Left ventricle myocardium inferior (tissue), 1 donor: ENCODE measurements at regions not wholly inside any gene's neighbourhood (a gene's known extent, or its start where the extent isn't known, plus 50 kb on each side); places are given as distances from the start of the nearest gene placed in this dataset.
"Not testable (repeated sequence)": the region's sequence is repeated elsewhere in the genome, so short reads cannot be mapped to it uniquely, and the experiment has no call there.

Experiments used
- DNase-seq: peaks from one replicate; pipeline ENCODE4 v3.0.0-alpha.2; 2020
- H3K27ac ChIP-seq: fragments of 200-600 bp; replicated peaks from 2 replicates; pipeline ENCODE4 v1.8.0; 2021
- H3K27me3 ChIP-seq: fragments of 200-600 bp; 2 replicates; pipeline ENCODE4 v1.8.0; 2021; ENCODE audit warnings: low read depth
- H3K36me3 ChIP-seq: fragments of 200-600 bp; 2 replicates; pipeline ENCODE4 v1.8.0; 2021
- H3K4me1 ChIP-seq: fragments of 200-600 bp; 2 replicates; pipeline ENCODE4 v1.8.0; 2021
- H3K4me3 ChIP-seq: fragments of 200-600 bp; 2 replicates; pipeline ENCODE4 v1.8.0; 2021; ENCODE audit warnings: mild to moderate bottlenecking, moderate library complexity
- H3K9me3 ChIP-seq: fragments of 200-600 bp; replicated peaks from 2 replicates; pipeline ENCODE4 v1.8.0; 2021
- intact Hi-C: fragments of 100-400 bp; cut with micrococcal nuclease; formaldehyde crosslinking; loops from one replicate; pipeline ENCODE4 v1.11.0; 2022
- TF ChIP-seq, protein P1 (sequence below): fragments of 200-600 bp; IDR thresholded peaks from 2 replicates; pipeline ENCODE4 v1.8.0; 2021; ENCODE audit warnings: antibody characterized with exemption, mild to moderate bottlenecking, borderline replicate concordance
- donor health status: DM: no; HTN: yes; CAD: no; lungs with severe emphysema.

DNA sequence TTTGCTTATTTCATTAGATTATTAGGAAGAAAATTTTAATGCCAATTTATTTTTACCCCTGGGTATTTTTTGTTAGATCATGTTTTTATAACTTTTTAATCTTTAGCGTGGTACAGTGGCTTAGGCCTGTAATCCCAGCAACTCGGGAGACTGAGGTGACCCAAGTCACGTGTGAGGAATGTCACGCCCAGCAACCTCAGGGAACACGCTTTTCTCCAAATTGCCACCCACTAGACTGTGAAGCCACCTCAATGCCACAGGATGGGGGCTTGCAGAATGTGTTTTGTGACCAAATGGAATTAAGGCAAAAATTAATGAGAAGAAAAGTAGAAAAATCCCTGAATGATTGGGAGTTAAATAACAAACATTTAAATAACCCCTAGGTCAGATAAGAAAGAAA is 141.8 kb downstream of the LAT start:
- no peaks in the 10 kb centered on the region for H3K27me3 ChIP-seq
- no peak overlapping the region for H3K27ac ChIP-seq
- DNase-seq, result no peak
- TF ChIP-seq, protein P1, sequence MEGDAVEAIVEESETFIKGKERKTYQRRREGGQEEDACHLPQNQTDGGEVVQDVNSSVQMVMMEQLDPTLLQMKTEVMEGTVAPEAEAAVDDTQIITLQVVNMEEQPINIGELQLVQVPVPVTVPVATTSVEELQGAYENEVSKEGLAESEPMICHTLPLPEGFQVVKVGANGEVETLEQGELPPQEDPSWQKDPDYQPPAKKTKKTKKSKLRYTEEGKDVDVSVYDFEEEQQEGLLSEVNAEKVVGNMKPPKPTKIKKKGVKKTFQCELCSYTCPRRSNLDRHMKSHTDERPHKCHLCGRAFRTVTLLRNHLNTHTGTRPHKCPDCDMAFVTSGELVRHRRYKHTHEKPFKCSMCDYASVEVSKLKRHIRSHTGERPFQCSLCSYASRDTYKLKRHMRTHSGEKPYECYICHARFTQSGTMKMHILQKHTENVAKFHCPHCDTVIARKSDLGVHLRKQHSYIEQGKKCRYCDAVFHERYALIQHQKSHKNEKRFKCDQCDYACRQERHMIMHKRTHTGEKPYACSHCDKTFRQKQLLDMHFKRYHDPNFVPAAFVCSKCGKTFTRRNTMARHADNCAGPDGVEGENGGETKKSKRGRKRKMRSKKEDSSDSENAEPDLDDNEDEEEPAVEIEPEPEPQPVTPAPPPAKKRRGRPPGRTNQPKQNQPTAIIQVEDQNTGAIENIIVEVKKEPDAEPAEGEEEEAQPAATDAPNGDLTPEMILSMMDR, result no peak
- H3K4me3 ChIP-seq, result no peak overlapping the region
- H3K9me3 ChIP-seq, result no peaks in the 10 kb centered on the region
- intact Hi-C loops, result no loop called here
- H3K4me1 ChIP-seq, result peaks cover 24% of the 10 kb centered on the region
- H3K36me3 ChIP-seq, result no peaks in the 10 kb centered on the region

DNA sequence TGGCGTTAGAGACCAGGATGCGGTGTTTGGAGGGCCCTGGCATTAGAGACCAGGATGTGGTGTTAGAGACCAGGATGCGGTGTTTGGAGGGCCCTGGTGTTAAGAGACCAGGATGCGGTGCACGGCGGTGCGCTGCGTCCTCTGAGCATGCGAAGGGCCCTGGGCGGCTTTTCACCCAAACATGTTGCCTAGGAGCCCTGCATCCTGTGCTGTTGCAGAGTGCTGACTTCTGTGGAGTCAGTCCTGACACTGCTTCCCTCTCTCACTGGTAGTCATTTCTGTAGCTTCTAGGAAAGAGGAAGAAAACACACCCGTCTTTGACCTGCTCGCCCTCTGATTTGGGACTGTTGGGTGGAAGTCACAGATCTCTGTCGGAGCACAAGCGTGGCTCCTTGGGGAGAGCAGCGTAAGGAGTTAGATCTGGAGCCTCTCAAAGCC is 141.2 kb downstream of the LAT start:
- TF ChIP-seq, protein P1, result no peak
- Histone ChIP-seq H3K4me1 (peaks cover 21% of the 10 kb centered on the region), H3K4me3 (no peak overlapping the region), H3K27me3 (no peaks in the 10 kb centered on the region), H3K36me3 (no peaks in the 10 kb centered on the region), H3K27ac (no peak overlapping the region), H3K9me3 (no peaks in the 10 kb centered on the region)
- DNase-seq, result no peak
- intact Hi-C loops, result no loop called here

DNA sequence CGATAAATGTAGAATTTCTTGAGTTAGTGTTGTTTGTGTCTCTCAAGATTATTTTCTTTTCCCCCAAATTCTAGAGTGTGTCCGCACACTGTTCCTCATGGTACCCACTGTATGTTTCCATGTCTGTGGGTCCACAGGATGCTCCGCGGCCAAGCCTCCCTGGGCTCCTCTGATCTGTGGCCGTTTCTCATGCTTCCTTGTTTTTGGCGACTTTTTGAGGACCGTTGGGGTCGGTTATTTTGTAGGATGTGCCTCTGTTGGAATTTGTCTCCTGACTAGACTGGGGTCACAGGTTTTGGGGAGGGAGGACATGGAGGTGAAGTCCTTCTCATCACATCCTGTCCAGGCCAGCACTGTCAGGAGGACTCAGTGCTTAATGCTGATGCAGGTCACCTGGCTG is 140.0 kb downstream of the LAT start:
- Histone ChIP-seq H3K4me1 (peaks cover 12% of the 10 kb centered on the region), H3K27ac (no peak overlapping the region), H3K27me3 (no peaks in the 10 kb centered on the region), H3K36me3 (no peaks in the 10 kb centered on the region), H3K9me3 (no peaks in the 10 kb centered on the region), H3K4me3 (no peak overlapping the region)
- TF ChIP-seq, protein P1, result no peak
- intact Hi-C loops, result no loop called here
- DNase-seq, result no peak

DNA sequence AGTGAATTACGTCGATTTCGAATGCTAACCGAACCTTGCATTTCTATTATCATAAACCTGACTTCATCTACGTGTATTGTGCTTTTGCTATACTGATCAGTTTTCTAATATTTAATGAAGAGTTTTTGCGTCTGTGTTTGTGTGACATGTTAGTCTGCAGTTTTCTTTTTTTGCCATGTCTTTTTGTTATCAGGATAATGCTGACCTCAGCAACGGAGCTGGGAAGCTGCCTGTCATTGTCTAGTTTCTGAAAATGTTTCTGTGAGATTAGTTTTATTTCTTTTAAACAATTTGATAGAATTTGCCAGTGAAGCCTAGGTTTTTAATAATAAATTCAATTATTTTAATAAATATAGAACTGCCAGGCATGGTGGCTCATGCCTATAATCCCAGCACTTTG is 139.3 kb downstream of the LAT start:
- H3K36me3 ChIP-seq, H3K27ac ChIP-seq, DNase-seq, H3K4me1 ChIP-seq, H3K27me3 ChIP-seq, H3K9me3 ChIP-seq, H3K4me3 ChIP-seq, intact Hi-C loops: not testable (repeated sequence)

DNA sequence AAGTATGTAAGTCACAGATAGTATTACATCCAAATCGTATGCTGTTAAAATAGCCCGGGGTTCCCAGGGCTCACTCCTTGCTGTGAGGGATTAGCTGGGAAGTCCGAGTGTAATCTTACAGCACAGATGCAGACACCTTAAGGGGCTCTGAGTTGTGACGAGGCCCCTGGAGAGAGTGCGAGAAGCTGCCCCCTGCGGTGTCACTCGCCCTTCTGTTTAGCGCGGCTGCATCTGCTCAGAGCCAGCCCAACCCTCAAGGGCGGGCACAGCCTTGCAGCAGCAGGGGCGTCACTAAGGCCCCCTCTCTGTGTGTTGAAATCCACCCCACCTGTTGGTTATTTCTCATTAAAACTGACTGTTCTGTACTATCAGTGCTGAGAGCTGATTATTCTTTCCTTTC is 135.8 kb downstream of the LAT start:
- H3K9me3 ChIP-seq, H3K36me3 ChIP-seq, intact Hi-C loops, H3K27me3 ChIP-seq, H3K27ac ChIP-seq, H3K4me3 ChIP-seq, DNase-seq: not testable (repeated sequence)
- H3K4me1 ChIP-seq, result peaks cover 15% of the 10 kb centered on the region

DNA sequence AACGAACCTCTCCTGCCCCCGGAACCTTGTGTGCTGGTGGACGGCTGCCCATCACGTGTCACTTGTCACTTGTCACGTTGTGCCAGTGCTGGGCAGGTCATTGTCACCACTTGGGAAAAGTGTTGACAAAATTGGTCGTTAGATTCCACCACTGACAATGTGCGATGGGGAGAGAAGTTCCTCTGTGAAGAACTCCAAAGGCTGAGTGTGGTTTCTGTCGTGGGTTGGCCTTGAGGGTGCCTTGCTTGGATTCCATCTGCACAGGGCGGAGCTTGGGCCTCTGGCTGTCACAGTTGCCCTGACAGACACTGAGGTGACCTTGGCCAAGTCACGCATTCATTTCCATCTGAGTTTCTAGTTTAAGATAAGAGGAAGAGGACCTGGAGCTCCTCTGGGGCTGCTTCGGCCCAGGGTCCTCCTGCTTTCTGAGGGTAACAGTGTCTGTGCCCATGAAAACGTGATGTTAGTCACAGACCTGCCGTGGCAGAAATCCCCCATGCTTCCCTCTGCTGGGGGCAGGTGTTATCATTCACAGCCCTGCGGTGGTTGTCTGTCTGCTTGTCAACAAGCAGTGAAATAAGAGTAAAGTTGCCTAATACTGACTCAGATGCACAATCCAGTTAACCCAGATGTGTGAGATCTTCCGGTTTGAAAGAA is 133.6 kb downstream of the LAT start:
- H3K36me3 ChIP-seq, H3K4me3 ChIP-seq, DNase-seq, H3K27me3 ChIP-seq, intact Hi-C loops, H3K9me3 ChIP-seq: not testable (repeated sequence)
- Histone ChIP-seq H3K4me1 (peaks cover 25% of the 10 kb centered on the region), H3K27ac (peak overlapping the region; percentile 62)

DNA sequence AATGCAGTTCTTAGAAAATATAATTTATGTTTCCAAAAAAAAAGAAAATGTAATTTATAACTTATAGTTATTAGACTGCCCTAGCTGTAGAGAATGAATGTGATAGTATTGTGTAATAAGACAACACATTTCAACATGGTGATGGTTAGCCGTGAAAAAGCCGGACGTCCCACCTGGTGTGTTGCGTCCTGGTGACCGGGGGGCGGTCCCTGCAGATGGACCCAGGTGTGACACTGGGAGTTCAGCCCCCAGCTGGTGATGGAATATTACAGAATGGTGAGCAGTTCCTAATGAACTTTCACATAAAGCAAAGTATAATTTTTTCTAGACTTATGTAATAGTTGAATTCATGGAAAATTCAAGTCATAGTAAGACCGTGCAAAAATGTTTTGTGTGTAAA is 132.8 kb downstream of the LAT start:
- Histone ChIP-seq H3K4me3 (no peak overlapping the region), H3K27ac (peak overlapping the region; percentile 62), H3K9me3 (no peaks in the 10 kb centered on the region), H3K36me3 (no peaks in the 10 kb centered on the region), H3K4me1 (peaks cover 25% of the 10 kb centered on the region), H3K27me3 (no peaks in the 10 kb centered on the region)
- no peak for DNase-seq
- TF ChIP-seq, protein P1, result no peak
- intact Hi-C loops, result no loop called here
